SHP77 (cell line): ENCODE measurements at regions not wholly inside any gene's neighbourhood (a gene's known extent, or its start where the extent isn't known, plus 50 kb on each side); places are given as distances from the start of the nearest gene placed in this dataset.
"Not testable (repeated sequence)": the region's sequence is repeated elsewhere in the genome, so short reads cannot be mapped to it uniquely, and the experiment has no call there.

ENCODE experiments used
- DNase-seq, 2 experiments: peaks; one replicate each; lab custom pipeline; 2025; lab: John Stamatoyannopoulos, UW

- no peak for DNase-seq
These were observed 54.4 kb upstream of the CPHXL start for GRCh38 chr16:75780669-75781068.

GRCh38 chr16:75781683-75782343 is 55.5 kb upstream of the CPHXL start:
- DNase-seq = no peak

GRCh38 chr16:75787440-75787839 is 61.1 kb upstream of the CPHXL start:
- DNase-seq = no peak

- DNase-seq = peak; percentile 36 to 65
These were observed 62.9 kb upstream of the CPHXL start for GRCh38 chr16:75789237-75789636.

- no peak for DNase-seq
These were observed 66.6 kb upstream of the CPHXL start for GRCh38 chr16:75792771-75793492.

DNA sequence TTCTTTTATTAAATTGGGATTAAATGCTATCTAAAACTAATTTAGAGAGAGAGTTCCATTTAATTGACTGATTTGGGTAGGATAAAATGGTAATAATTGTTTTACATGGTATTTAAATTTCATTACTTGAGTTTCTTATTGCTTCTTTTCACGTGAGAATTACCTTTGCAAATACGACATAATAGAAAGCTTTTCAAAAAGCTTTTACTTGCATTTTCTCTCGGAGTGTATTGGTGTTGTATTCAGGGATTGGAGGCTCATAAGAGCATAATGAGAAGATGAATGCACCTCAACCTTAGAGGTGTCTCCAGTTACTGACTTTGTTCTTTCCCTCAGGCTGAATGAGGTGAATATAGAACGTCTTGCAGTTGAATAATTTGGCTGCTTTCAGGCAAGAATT is 67.4 kb upstream of the CPHXL start:
- no peak for DNase-seq

DNA sequence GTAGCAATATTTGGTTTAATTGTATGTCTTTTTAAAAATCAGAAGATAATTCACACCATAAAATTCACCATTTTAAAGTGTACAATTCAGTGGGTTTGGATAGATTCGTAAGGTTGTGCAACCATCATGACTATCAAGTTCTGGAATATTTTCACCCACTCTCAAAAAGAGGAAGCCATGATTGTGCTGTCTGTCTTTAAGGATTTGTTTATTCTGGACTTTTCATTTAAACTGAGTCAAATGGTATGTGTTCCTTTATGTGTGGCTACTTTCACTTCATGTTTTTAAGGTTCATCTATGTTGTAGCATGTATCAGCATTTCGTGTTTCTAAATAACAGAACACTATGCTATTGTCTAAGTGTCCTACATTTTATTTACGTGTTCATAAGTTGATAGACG is 68.1 kb upstream of the CPHXL start:
- no peak for DNase-seq

DNA sequence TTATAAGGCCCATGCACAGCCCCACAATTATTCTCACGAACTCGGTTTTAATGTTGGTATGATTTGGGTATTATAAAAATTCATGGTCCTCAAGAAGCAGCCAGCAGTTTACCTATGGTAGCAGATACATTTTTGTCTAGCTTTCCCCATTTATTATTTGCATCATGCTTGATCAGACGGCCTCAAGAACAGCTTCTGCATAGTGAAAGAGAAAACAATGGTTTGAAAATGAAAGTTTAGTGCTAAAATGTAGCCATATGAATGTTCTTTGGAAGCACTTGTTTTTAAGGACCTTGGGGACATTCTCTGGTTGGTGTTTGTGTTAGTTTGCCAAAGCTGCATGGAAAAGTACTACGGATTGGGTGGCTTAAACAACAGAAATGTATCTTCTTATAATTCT is 72.4 kb upstream of the CPHXL start:
- no peak for DNase-seq

DNA sequence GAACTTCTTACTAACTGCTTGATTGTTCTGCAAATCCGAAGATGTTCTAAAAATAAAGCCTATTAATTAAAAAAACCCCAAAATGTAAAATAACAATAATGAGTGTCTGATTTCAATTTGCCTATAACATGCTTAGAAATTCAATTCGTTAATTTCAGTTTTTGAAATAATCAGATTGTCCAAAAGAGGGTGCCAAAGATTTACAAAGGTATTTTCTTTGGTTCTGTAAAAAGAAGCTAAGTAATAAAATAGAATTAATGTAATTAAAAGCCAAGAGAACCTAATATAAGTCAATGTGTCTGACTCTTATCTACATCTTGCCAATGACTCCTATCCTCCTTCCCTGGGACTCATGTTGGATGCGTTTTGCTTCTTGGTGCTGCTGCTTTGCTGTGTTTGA is 75.0 kb upstream of the CPHXL start:
- no peak for DNase-seq

DNA sequence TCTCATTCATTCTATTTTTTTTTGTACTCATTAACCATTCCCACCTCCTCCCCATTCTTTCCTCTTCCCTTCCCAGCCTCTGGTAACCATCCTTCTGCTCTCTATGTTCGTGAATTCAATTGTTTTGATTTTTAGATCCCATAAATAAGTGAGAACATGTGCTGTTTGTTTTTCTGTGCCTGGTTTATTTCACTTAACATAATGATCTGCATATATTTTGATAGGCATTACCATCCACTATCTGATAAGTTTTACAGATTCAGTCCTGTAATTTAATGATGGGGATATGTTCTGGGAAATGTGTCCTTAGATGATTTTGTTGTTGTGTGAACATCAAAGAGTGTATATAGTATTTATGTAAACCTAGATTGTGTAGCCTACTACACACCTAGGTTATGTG is 77.5 kb upstream of the CPHXL start:
- DNase-seq = no peak

- no peak for DNase-seq
These were observed 78.1 kb upstream of the CPHXL start for GRCh38 chr16:75804368-75804767.

DNA sequence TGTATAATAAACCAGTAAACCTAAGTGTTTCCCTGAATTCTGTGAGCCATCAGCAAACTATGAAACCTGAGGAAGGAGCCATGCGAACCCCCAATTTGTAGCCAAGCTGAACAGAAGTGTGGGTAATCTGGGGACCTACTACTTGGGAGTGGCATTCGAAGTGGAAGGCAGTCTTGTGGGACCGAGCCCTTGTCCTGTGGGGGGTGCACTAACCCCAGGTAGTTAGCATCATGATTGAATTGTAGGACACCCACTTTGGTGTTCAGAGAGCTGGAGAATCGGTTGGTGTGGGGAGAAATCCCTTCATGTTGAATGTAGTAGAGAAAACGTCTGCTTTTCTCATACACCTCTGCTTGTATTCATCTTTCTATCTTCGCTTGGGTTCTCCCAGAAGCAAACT is 79.7 kb upstream of the CPHXL start:
- DNase-seq = no peak

DNA sequence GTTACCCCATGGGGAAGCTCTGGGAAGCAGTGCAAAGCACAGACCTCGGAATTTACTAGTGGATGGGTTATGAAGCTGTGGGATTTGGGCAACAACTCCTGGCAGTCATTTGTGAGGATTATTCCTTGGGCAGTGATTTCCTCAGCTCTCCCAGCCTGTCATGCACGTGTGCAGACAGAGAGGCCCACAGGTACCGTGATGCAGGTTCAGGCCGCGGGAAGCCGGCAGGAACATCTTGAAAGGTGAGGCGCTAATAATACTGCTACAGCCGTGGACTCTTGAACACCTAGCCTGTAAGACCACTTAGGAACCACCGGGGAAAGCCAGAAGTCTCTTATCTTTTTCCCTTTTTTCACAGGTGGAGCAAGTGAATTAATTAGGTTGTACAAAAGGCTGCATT is 80.2 kb upstream of the CPHXL start:
- DNase-seq = no peak

DNA sequence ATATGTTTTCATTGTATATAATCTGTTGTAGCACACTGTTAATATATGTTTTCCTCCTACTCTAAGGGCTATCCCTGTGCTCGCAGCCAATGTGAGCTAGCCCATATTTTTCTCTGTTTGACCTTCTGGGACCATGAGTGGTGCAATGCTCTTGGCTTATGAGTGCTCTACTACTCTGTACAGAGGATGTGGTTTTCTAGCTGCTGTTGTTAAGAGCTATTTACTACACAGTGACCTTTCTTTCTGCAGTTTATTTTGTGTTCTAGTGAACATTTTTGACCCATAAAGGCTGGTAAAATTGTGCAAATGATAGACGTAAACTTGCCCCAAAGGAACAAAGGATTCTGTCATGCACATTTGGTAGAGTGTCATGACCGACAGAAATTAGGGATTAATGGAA is 84.1 kb upstream of the CPHXL start:
- no peak for DNase-seq

GRCh38 chr16:75811020-75811634 is 84.8 kb upstream of the CPHXL start:
- no peak for DNase-seq

DNA sequence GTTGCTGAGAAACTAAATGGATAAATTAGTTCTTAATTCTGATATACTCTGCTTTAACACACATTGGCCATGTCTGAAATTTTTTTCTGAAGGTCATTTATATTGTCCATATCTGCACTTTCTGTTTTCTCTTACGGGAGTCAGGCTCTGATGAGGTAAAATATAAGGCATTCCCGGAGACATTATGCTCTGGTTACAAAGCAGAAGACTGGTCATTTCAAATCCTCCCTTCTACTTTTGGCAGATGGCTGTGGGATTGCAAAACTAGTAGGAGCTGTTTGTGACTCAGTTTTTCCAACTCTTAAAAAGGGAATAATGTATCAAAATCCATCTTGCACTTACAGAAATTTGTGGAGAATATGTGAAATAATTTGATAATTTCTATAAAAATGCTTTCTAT is 92.2 kb upstream of the CPHXL start:
- DNase-seq = no peak

GRCh38 chr16:75820672-75821071 is 94.4 kb upstream of the CPHXL start:
- DNase-seq = no peak

DNA sequence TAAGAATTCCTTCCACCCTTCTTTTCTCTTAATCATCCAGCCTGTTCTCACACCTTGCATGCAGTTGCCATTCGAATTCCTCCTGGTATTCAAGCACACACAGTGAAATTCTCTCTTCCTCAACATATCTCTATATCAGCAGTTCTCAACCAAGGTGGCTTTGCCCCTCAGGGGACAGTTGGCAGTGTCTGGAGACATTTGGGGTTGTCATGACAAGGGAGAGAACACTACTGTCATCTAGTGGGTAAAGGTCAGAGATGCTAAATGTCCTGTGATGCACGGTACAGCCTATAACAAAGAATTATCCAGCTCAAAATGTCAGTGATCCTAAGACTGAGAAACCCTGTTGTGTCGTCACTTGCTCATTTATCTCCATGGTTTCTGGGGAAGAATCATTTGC is 94.8 kb upstream of the CPHXL start:
- no peak for DNase-seq

GRCh38 chr16:75825750-75826149 is 99.5 kb upstream of the CPHXL start:
- DNase-seq = not testable (repeated sequence)

- DNase-seq = not testable (repeated sequence)
These were observed 101.2 kb upstream of the CPHXL start for GRCh38 chr16:75827372-75828038.

GRCh38 chr16:75833385-75833784 is 107.1 kb upstream of the CPHXL start:
- not testable (repeated sequence) for DNase-seq

GRCh38 chr16:75836347-75837010 is 110.2 kb upstream of the CPHXL start:
- no peak for DNase-seq
